Endothelial cell of umbilical vein (primary cell): ENCODE measurements at regions not wholly inside any gene's neighbourhood (a gene's known extent, or its start where the extent isn't known, plus 50 kb on each side); places are given as distances from the start of the nearest gene placed in this dataset.

Experiments
- BruUV-seq: library from RNA; stranded (reverse); fragments of 400-500 nt; replicated peaks from 2 replicates; lab custom pipeline; 2021; lab: Mats Ljungman, UMichigan
- CTCF ChIA-PET: fragments of 300-600, 350-600 bp; sonication (Branson Sonifier 250); formaldehyde crosslinking; loops from one replicate; lab custom pipeline; 2021; ENCODE audit warnings: antibody characterized with exemption, inconsistent platforms; lab: Charles Lee
- POLR2A ChIA-PET: fragments of 300-600, 350-600 bp; sonication (Branson Sonifier 250); formaldehyde crosslinking; loops from one replicate; lab custom pipeline; 2021; ENCODE audit warnings: antibody characterized with exemption, inconsistent platforms; lab: Charles Lee
- DNase-seq: peaks from one replicate; pipeline ENCODE4 v3.0.0-alpha.2; 2011; ENCODE audit warnings: low read depth, low spot score
- FAIRE-seq: peaks from 2 replicates; lab custom pipeline; 2011; peaks lifted over from hg19 to GRCh38; lab: Jason Lieb, UNC
- H2AFZ ChIP-seq: 2 replicates; pipeline ENCODE4 v1.6.0; 2012; ENCODE audit warnings: low read depth, low read length, control low read depth, inconsistent platforms
- H3K27ac ChIP-seq: 2 replicates; pipeline ENCODE4 v1.5.1; 2011; ENCODE audit warnings: low read depth, mild to moderate bottlenecking, control low read depth, low read length, moderate library complexity; ENCODE audit not compliant: insufficient read depth
- H3K27me3 ChIP-seq, 2 experiments: 2 replicates each; pipeline versions ENCODE4 v1.6.0 to v1.6.1; 2011; ENCODE audit warnings: low read length in 2 of 2, mixed read lengths in 1 of 2; ENCODE audit not compliant: control insufficient read depth in 2 of 2, insufficient read depth in 2 of 2
- H3K36me3 ChIP-seq, 2 experiments: 2 replicates in 1 of 2; 3 replicates in 1 of 2; pipeline ENCODE4 v1.5.1; 2011; ENCODE audit warnings: low read length in 2 of 2, mild to moderate bottlenecking in 1 of 2, moderate library complexity in 1 of 2; ENCODE audit not compliant: control insufficient read depth in 2 of 2, insufficient read depth in 2 of 2; ENCODE audit errors: extremely low read depth in 1 of 2
- H3K4me1 ChIP-seq: 3 replicates; pipeline ENCODE4 v1.5.1; 2011; ENCODE audit warnings: mild to moderate bottlenecking, low read length; ENCODE audit not compliant: control insufficient read depth, insufficient read depth; ENCODE audit errors: extremely low read depth
- H3K4me2 ChIP-seq: 2 replicates; pipeline ENCODE4 v1.6.1; 2011; ENCODE audit warnings: low read length, control low read depth, mixed read lengths; ENCODE audit not compliant: insufficient read depth
- H3K4me3 ChIP-seq, 3 experiments: fragments of 200-600 bp in 1 of 3; sonication (generic), shearing (Covaris generic) in 1 of 3; replicated peaks in 1 of 3; 2 replicates each; pipeline ENCODE4 v1.5.1; 2011 to 2016; ENCODE audit warnings: control low read depth in 3 of 3, low read length in 3 of 3, mild to moderate bottlenecking in 2 of 3, inconsistent platforms in 1 of 3, low read depth in 1 of 3, moderate library complexity in 1 of 3; ENCODE audit not compliant: insufficient read depth in 1 of 3
- H3K79me2 ChIP-seq: 2 replicates; pipeline ENCODE4 v1.6.0; 2012; ENCODE audit warnings: low read length, inconsistent platforms; ENCODE audit not compliant: control insufficient read depth, insufficient read depth
- H3K9ac ChIP-seq: replicated peaks from 2 replicates; pipeline ENCODE3; 2011; ENCODE audit warnings: low read length, control low read depth; ENCODE audit not compliant: insufficient read depth; ENCODE audit errors: extremely low read depth
- H3K9me1 ChIP-seq: replicated peaks from 3 replicates; pipeline ENCODE4 v1.6.0; 2011; ENCODE audit warnings: mild to moderate bottlenecking, low read length; ENCODE audit not compliant: control insufficient read depth, insufficient read depth; ENCODE audit errors: extremely low read depth
- H3K9me3 ChIP-seq: replicated peaks from 2 replicates; pipeline ENCODE4 v1.5.1; 2012; ENCODE audit warnings: low read length, inconsistent platforms; ENCODE audit not compliant: control insufficient read depth, insufficient read depth
- H4K20me1 ChIP-seq: replicated peaks from 2 replicates; pipeline ENCODE3; 2011; ENCODE audit warnings: mild to moderate bottlenecking, low read length; ENCODE audit not compliant: control insufficient read depth, insufficient read depth; ENCODE audit errors: extremely low read depth
- CTCF ChIP-seq, 2 donors: IDR thresholded peaks; 1 replicate in 1 of 2; 2 replicates in 1 of 2; pipeline ENCODE4 v1.5.1; 2011; ENCODE audit warnings: low read length in 2 of 2, mild to moderate bottlenecking in 2 of 2, moderate library complexity in 2 of 2, control low read depth in 1 of 2, inconsistent platforms in 1 of 2, low read depth in 1 of 2; ENCODE audit not compliant: insufficient read depth in 1 of 2; ENCODE audit errors: extremely low read depth in 1 of 2
- EZH2 ChIP-seq: IDR thresholded peaks from 2 replicates; pipeline ENCODE4 v1.6.1; 2012; ENCODE audit warnings: borderline replicate concordance, low read depth, mild to moderate bottlenecking, moderate library complexity, low read length, inconsistent platforms; ENCODE audit not compliant: severe bottlenecking
- FOS ChIP-seq: IDR thresholded peaks from 2 replicates; pipeline ENCODE4 v1.6.1; 2011; ENCODE audit warnings: mild to moderate bottlenecking, low read length, moderate library complexity, borderline replicate concordance; ENCODE audit not compliant: insufficient read depth
- GATA2 ChIP-seq: IDR thresholded peaks from 2 replicates; pipeline ENCODE4 v1.7.0; 2011; ENCODE audit warnings: low read depth, mild to moderate bottlenecking, moderate library complexity, mixed read lengths, low read length; ENCODE audit not compliant: insufficient read length, insufficient read depth
- JUN ChIP-seq: IDR thresholded peaks from 2 replicates; pipeline ENCODE4 v1.6.1; 2011; ENCODE audit warnings: borderline replicate concordance, low read depth; ENCODE audit not compliant: insufficient read length, insufficient read depth
- MYC ChIP-seq: IDR thresholded peaks from one replicate; pipeline ENCODE4 v1.6.1; 2011; ENCODE audit warnings: mild to moderate bottlenecking, low read depth, low read length
- POLR2A ChIP-seq: IDR thresholded peaks from 2 replicates; pipeline ENCODE4 v1.6.1; 2012; ENCODE audit warnings: low read depth, mild to moderate bottlenecking, control low read depth, low read length
- POLR2AphosphoS5 ChIP-seq: IDR thresholded peaks from 2 replicates; pipeline ENCODE4 v1.6.1; 2012; ENCODE audit warnings: low read depth, mild to moderate bottlenecking, control low read depth, low read length, moderate library complexity; ENCODE audit not compliant: insufficient read depth
- dilution Hi-C: fragments of 300-500 bp; cut with MboI; formaldehyde crosslinking; loops from one replicate; pipeline ENCODE4 v1.15.0; 2019; ENCODE audit warnings: low sequenced_read_pairs; ENCODE audit not compliant: extremely low pct_ligation_motif_present
- intact Hi-C: fragments of 100-400 bp; cut with micrococcal nuclease; formaldehyde crosslinking; loops from one replicate; pipeline ENCODE4 v1.10.0; 2022

- TF ChIP-seq POLR2AphosphoS5 = no peak
- TF ChIP-seq MYC = no peak
- TF ChIP-seq FOS = no peak
- no peak for TF ChIP-seq EZH2
- TF ChIP-seq CTCF (IDR thresholded peaks at IDR 0.05; ENCODE audit: extremely low read depth in 1 of 2, insufficient read depth in 1 of 2, low read depth in 1 of 2, low read length in 2 of 2) = no peak
- TF ChIP-seq JUN = no peak
- CTCF ChIA-PET = no interaction called here
Observed at GRCh38 chr15:72952151-72952550, 100.1 kb upstream of the NEO1 start.

GRCh38 chr15:72948662-72949061, 103.6 kb upstream of the NEO1 start:
- H3K4me3 ChIP-seq = no peak overlapping the region
- no peaks in the 10 kb centered on the region for H3K9me1 ChIP-seq
- intact Hi-C loops (no loop called here), dilution Hi-C loops (no loop called here)
- H3K9ac ChIP-seq = no peak overlapping the region
- TF ChIP-seq FOS (no peak), POLR2AphosphoS5 (no peak), MYC (no peak), GATA2 (no peak), POLR2A (no peak), EZH2 (no peak), JUN (no peak)
- H3K27me3 ChIP-seq = no peaks in the 10 kb centered on the region
- H3K27ac ChIP-seq = no peak overlapping the region
- FAIRE-seq (no peak), DNase-seq (no peak)
- no peak overlapping the region for H2AFZ ChIP-seq
- CTCF ChIA-PET = no interaction called here
- no peaks in the 10 kb centered on the region for H4K20me1 ChIP-seq
- H3K4me2 ChIP-seq = no peak overlapping the region
- no peaks in the 10 kb centered on the region for H3K79me2 ChIP-seq
- BruUV-seq = no TSS peak
- H3K36me3 ChIP-seq = no peaks in the 10 kb centered on the region
- POLR2A ChIA-PET = no interaction called here
- no peaks in the 10 kb centered on the region for H3K4me1 ChIP-seq
- H3K9me3 ChIP-seq = no peaks in the 10 kb centered on the region

More at GRCh38 chr15:72952151-72952550, 100.1 kb upstream of the NEO1 start:
- FAIRE-seq = no peak
- Histone ChIP-seq H3K27ac (no peak overlapping the region), H3K4me1 (no peaks in the 10 kb centered on the region), H3K4me2 (no peak overlapping the region), H2AFZ (no peak overlapping the region), H3K9me1 (no peaks in the 10 kb centered on the region), H3K9ac (no peak overlapping the region), H3K9me3 (no peaks in the 10 kb centered on the region), H3K27me3 (no peaks in the 10 kb centered on the region), H4K20me1 (no peaks in the 10 kb centered on the region), H3K4me3 (no peak overlapping the region), H3K79me2 (no peaks in the 10 kb centered on the region), H3K36me3 (no peaks in the 10 kb centered on the region)
- no peak for DNase-seq
- POLR2A ChIA-PET = no interaction called here
- BruUV-seq = no TSS peak
- dilution Hi-C loops (no loop called here), intact Hi-C loops (no loop called here)
